ENCODE measurements at regions not wholly inside any gene's neighbourhood (a gene's known extent, or its start where the extent isn't known, plus 50 kb on each side); places are given as distances from the start of the nearest gene placed in this dataset.

GRCh38 chr11:70846781-70847655 lies 405.4 kb downstream of the SHANK2 start:
- H3K9me2 ChIP-seq (replicated peaks; ENCODE audit: insufficient read depth, low read length): no peaks in the 10 kb centered on the region
- no peaks in the 10 kb centered on the region for H3K9me3 ChIP-seq (ENCODE audit: low read length)
- no peaks in the 10 kb centered on the region for H3K27me3 ChIP-seq (ENCODE audit: low read length)
- H2AFZ ChIP-seq (ENCODE audit: low read length): no peak overlapping the region
- H3K4me2 ChIP-seq (ENCODE audit: low read depth, low read length, poor library complexity, severe bottlenecking): no peak overlapping the region
- no peaks in the 10 kb centered on the region for H3K36me3 ChIP-seq (ENCODE audit: insufficient read depth, low read length)
- H3K4me3 ChIP-seq (ENCODE audit: low read length): no peak overlapping the region
- no peak for DNase-seq
- H3K27ac ChIP-seq (ENCODE audit: low read length): no peak overlapping the region
- H3K4me1 ChIP-seq (ENCODE audit: low read length): no peaks in the 10 kb centered on the region
- H3K79me2 ChIP-seq (ENCODE audit: low read length): no peaks in the 10 kb centered on the region
- no peak overlapping the region for H3K9ac ChIP-seq (ENCODE audit: low read length)
- H4K20me1 ChIP-seq (ENCODE audit: insufficient read depth, low read depth, low read length): no peaks in the 10 kb centered on the region

- no peaks in the 10 kb centered on the region for H3K79me2 ChIP-seq (ENCODE audit: low read length)
These were observed 404.1 kb downstream of the SHANK2 start for GRCh38 chr11:70848243-70848750.

GRCh38 chr11:70849031-70849430 lies 403.3 kb downstream of the SHANK2 start:
- Histone ChIP-seq H3K9me3 (ENCODE audit: low read length) (no peaks in the 10 kb centered on the region), H3K4me2 (ENCODE audit: low read depth, low read length, poor library complexity, severe bottlenecking) (no peak overlapping the region), H3K9ac (ENCODE audit: low read length) (no peak overlapping the region), H3K27me3 (ENCODE audit: low read length) (no peaks in the 10 kb centered on the region), H3K79me2 (ENCODE audit: low read length) (no peaks in the 10 kb centered on the region), H4K20me1 (ENCODE audit: insufficient read depth, low read depth, low read length) (no peaks in the 10 kb centered on the region), H3K36me3 (ENCODE audit: insufficient read depth, low read length) (no peaks in the 10 kb centered on the region), H3K27ac (ENCODE audit: low read length) (no peak overlapping the region), H3K9me2 (replicated peaks; ENCODE audit: insufficient read depth, low read length) (no peaks in the 10 kb centered on the region), H3K4me1 (ENCODE audit: low read length) (no peaks in the 10 kb centered on the region), H2AFZ (ENCODE audit: low read length) (no peak overlapping the region), H3K4me3 (ENCODE audit: low read length) (no peak overlapping the region)
- no peak for DNase-seq

More at GRCh38 chr11:70848243-70848750, 404.1 kb downstream of the SHANK2 start:
- no peak overlapping the region for H3K27ac ChIP-seq (ENCODE audit: low read length)
- H2AFZ ChIP-seq (ENCODE audit: low read length): no peak overlapping the region
- DNase-seq: no peak
- H3K9ac ChIP-seq (ENCODE audit: low read length): no peak overlapping the region
- no peak overlapping the region for H3K4me3 ChIP-seq (ENCODE audit: low read length)
- no peaks in the 10 kb centered on the region for H3K27me3 ChIP-seq (ENCODE audit: low read length)
- no peaks in the 10 kb centered on the region for H3K9me2 ChIP-seq (replicated peaks; ENCODE audit: insufficient read depth, low read length)
- H4K20me1 ChIP-seq (ENCODE audit: insufficient read depth, low read depth, low read length): no peaks in the 10 kb centered on the region
- H3K4me1 ChIP-seq (ENCODE audit: low read length): no peaks in the 10 kb centered on the region
- no peaks in the 10 kb centered on the region for H3K36me3 ChIP-seq (ENCODE audit: insufficient read depth, low read length)
- no peak overlapping the region for H3K4me2 ChIP-seq (ENCODE audit: low read depth, low read length, poor library complexity, severe bottlenecking)
- no peaks in the 10 kb centered on the region for H3K9me3 ChIP-seq (ENCODE audit: low read length)

- no peaks in the 10 kb centered on the region for H3K79me2 ChIP-seq (ENCODE audit: low read length)
- no peak for DNase-seq
- H3K9ac ChIP-seq (ENCODE audit: low read length): no peak overlapping the region
- H3K36me3 ChIP-seq (ENCODE audit: insufficient read depth, low read length): no peaks in the 10 kb centered on the region
- H3K4me1 ChIP-seq (ENCODE audit: low read length): no peaks in the 10 kb centered on the region
- H4K20me1 ChIP-seq (ENCODE audit: insufficient read depth, low read depth, low read length): no peaks in the 10 kb centered on the region
- no peak overlapping the region for H2AFZ ChIP-seq (ENCODE audit: low read length)
- no peaks in the 10 kb centered on the region for H3K9me3 ChIP-seq (ENCODE audit: low read length)
- no peaks in the 10 kb centered on the region for H3K27me3 ChIP-seq (ENCODE audit: low read length)
- H3K9me2 ChIP-seq (replicated peaks; ENCODE audit: insufficient read depth, low read length): no peaks in the 10 kb centered on the region
- H3K4me3 ChIP-seq (ENCODE audit: low read length): no peak overlapping the region
- H3K27ac ChIP-seq (ENCODE audit: low read length): no peak overlapping the region
- H3K4me2 ChIP-seq (ENCODE audit: low read depth, low read length, poor library complexity, severe bottlenecking): no peak overlapping the region
These were observed 401.1 kb downstream of the SHANK2 start for GRCh38 chr11:70851308-70851707.

GRCh38 chr11:70851907-70852306 lies 400.5 kb downstream of the SHANK2 start:
- Histone ChIP-seq H3K9me2 (replicated peaks; ENCODE audit: insufficient read depth, low read length) (no peaks in the 10 kb centered on the region), H3K79me2 (ENCODE audit: low read length) (no peaks in the 10 kb centered on the region), H3K27ac (ENCODE audit: low read length) (no peak overlapping the region), H3K4me3 (ENCODE audit: low read length) (no peak overlapping the region), H2AFZ (ENCODE audit: low read length) (no peak overlapping the region), H3K4me1 (ENCODE audit: low read length) (no peaks in the 10 kb centered on the region), H4K20me1 (ENCODE audit: insufficient read depth, low read depth, low read length) (no peaks in the 10 kb centered on the region), H3K4me2 (ENCODE audit: low read depth, low read length, poor library complexity, severe bottlenecking) (no peak overlapping the region), H3K9ac (ENCODE audit: low read length) (no peak overlapping the region), H3K9me3 (ENCODE audit: low read length) (no peaks in the 10 kb centered on the region), H3K27me3 (ENCODE audit: low read length) (no peaks in the 10 kb centered on the region), H3K36me3 (ENCODE audit: insufficient read depth, low read length) (no peaks in the 10 kb centered on the region)
- no peak for DNase-seq

- H3K9me2 ChIP-seq (replicated peaks; ENCODE audit: insufficient read depth, low read length): no peaks in the 10 kb centered on the region
- no peak overlapping the region for H3K9ac ChIP-seq (ENCODE audit: low read length)
- no peak for DNase-seq
- no peak overlapping the region for H3K27ac ChIP-seq (ENCODE audit: low read length)
- no peaks in the 10 kb centered on the region for H3K36me3 ChIP-seq (ENCODE audit: insufficient read depth, low read length)
- H3K9me3 ChIP-seq (ENCODE audit: low read length): no peaks in the 10 kb centered on the region
- H3K4me2 ChIP-seq (ENCODE audit: low read depth, low read length, poor library complexity, severe bottlenecking): no peak overlapping the region
- H3K4me1 ChIP-seq (ENCODE audit: low read length): no peaks in the 10 kb centered on the region
- no peaks in the 10 kb centered on the region for H3K27me3 ChIP-seq (ENCODE audit: low read length)
- no peaks in the 10 kb centered on the region for H3K79me2 ChIP-seq (ENCODE audit: low read length)
- no peak overlapping the region for H2AFZ ChIP-seq (ENCODE audit: low read length)
- no peak overlapping the region for H3K4me3 ChIP-seq (ENCODE audit: low read length)
- H4K20me1 ChIP-seq (ENCODE audit: insufficient read depth, low read depth, low read length): no peaks in the 10 kb centered on the region
These were observed 399.2 kb downstream of the SHANK2 start for GRCh38 chr11:70853068-70853769.

- Histone ChIP-seq H4K20me1 (ENCODE audit: insufficient read depth, low read depth, low read length) (no peaks in the 10 kb centered on the region), H3K4me1 (ENCODE audit: low read length) (no peaks in the 10 kb centered on the region), H3K9ac (ENCODE audit: low read length) (no peak overlapping the region), H3K4me3 (ENCODE audit: low read length) (no peak overlapping the region), H3K27ac (ENCODE audit: low read length) (no peak overlapping the region), H3K27me3 (ENCODE audit: low read length) (no peaks in the 10 kb centered on the region), H3K79me2 (ENCODE audit: low read length) (no peaks in the 10 kb centered on the region), H2AFZ (ENCODE audit: low read length) (no peak overlapping the region), H3K9me3 (ENCODE audit: low read length) (no peaks in the 10 kb centered on the region), H3K9me2 (replicated peaks; ENCODE audit: insufficient read depth, low read length) (no peaks in the 10 kb centered on the region), H3K36me3 (ENCODE audit: insufficient read depth, low read length) (no peaks in the 10 kb centered on the region), H3K4me2 (ENCODE audit: low read depth, low read length, poor library complexity, severe bottlenecking) (no peak overlapping the region)
- no peak for DNase-seq
These were observed 398.6 kb downstream of the SHANK2 start for GRCh38 chr11:70853770-70854108.

- no peak for DNase-seq
- Histone ChIP-seq H3K79me2 (ENCODE audit: low read length) (no peaks in the 10 kb centered on the region), H3K27me3 (ENCODE audit: low read length) (no peaks in the 10 kb centered on the region), H3K27ac (ENCODE audit: low read length) (no peak overlapping the region), H4K20me1 (ENCODE audit: insufficient read depth, low read depth, low read length) (no peaks in the 10 kb centered on the region), H3K4me2 (ENCODE audit: low read depth, low read length, poor library complexity, severe bottlenecking) (no peak overlapping the region), H3K9me3 (ENCODE audit: low read length) (no peaks in the 10 kb centered on the region), H3K4me1 (ENCODE audit: low read length) (no peaks in the 10 kb centered on the region), H3K9me2 (replicated peaks; ENCODE audit: insufficient read depth, low read length) (no peaks in the 10 kb centered on the region), H3K9ac (ENCODE audit: low read length) (no peak overlapping the region), H2AFZ (ENCODE audit: low read length) (no peak overlapping the region), H3K4me3 (ENCODE audit: low read length) (no peak overlapping the region), H3K36me3 (ENCODE audit: insufficient read depth, low read length) (no peaks in the 10 kb centered on the region)
These were observed 398.2 kb downstream of the SHANK2 start for GRCh38 chr11:70854201-70854600.

Data from Karpas-422 (cell line).